GM23338 (cell line): ENCODE measurements at regions not wholly inside any gene's neighbourhood (a gene's known extent, or its start where the extent isn't known, plus 50 kb on each side); places are given as distances from the start of the nearest gene placed in this dataset.

ENCODE experiments used
- ATAC-seq: fragments of 200-7000 bp; cut with Tn5 transposase; 3 replicates; pipeline ENCODE4 v1.9.1; 2020
- DNase-seq: peaks from one replicate; pipeline ENCODE4 v3.0.0-alpha.2; 2015; ENCODE audit warnings: low spot score
- H2AFZ ChIP-seq: fragments of 200-600 bp; sonication (generic); 2 replicates; pipeline ENCODE4 v1.8.0; 2016; ENCODE audit warnings: antibody characterized with exemption, mild to moderate bottlenecking, moderate library complexity
- H3F3A ChIP-seq: fragments of 200-600 bp; sonication (generic); replicated peaks from 2 replicates; pipeline ENCODE4 v1.8.0; 2017; ENCODE audit warnings: antibody characterized with exemption, mixed run types, low read depth
- H3K27ac ChIP-seq: fragments of 200-600 bp; sonication (generic); 2 replicates; pipeline ENCODE4 v1.6.1; 2016; ENCODE audit warnings: low read depth
- H3K27me3 ChIP-seq: fragments of 200-600 bp; sonication (generic); 2 replicates; pipeline ENCODE4 v1.8.0; 2016; ENCODE audit warnings: mild to moderate bottlenecking, mixed run types, moderate library complexity; ENCODE audit not compliant: insufficient read depth
- H3K36me3 ChIP-seq: fragments of 200-600 bp; sonication (generic); 2 replicates; pipeline ENCODE4 v1.8.0; 2016; ENCODE audit warnings: mild to moderate bottlenecking; ENCODE audit not compliant: insufficient read depth
- H3K4me1 ChIP-seq: fragments of 200-600 bp; sonication (generic); 2 replicates; pipeline ENCODE4 v1.8.0; 2016; ENCODE audit warnings: mild to moderate bottlenecking, moderate library complexity; ENCODE audit not compliant: insufficient read depth
- H3K4me2 ChIP-seq: fragments of 200-600 bp; sonication (generic); 2 replicates; pipeline ENCODE4 v1.7.1; 2017; ENCODE audit warnings: mixed run types
- H3K4me3 ChIP-seq: fragments of 200-600 bp; sonication (generic); 2 replicates; pipeline ENCODE4 v1.6.1; 2016; ENCODE audit warnings: mixed run types
- H3K79me2 ChIP-seq: fragments of 200-600 bp; sonication (generic); replicated peaks from 2 replicates; pipeline ENCODE4 v1.8.0; 2017; ENCODE audit warnings: mild to moderate bottlenecking; ENCODE audit not compliant: insufficient read depth
- H3K9me2 ChIP-seq: fragments of 200-600 bp; sonication (generic); 2 replicates; pipeline ENCODE4 v1.8.0; 2017; ENCODE audit not compliant: insufficient read depth
- H4K20me1 ChIP-seq: fragments of 200-600 bp; sonication (generic); replicated peaks from 2 replicates; pipeline ENCODE4 v1.8.0; 2017; ENCODE audit warnings: mild to moderate bottlenecking; ENCODE audit not compliant: insufficient read depth
- H3K27ac Mint-ChIP-seq: 2 replicates; pipeline ENCODE4 v1.8.0; 2020; ENCODE audit warnings: inconsistent platforms, mild to moderate bottlenecking, moderate library complexity, mixed read lengths
- H3K27me3 Mint-ChIP-seq: 3 replicates; pipeline ENCODE4 v1.8.0; 2022; ENCODE audit warnings: low read depth, mild to moderate bottlenecking, moderate library complexity, mixed read lengths, inconsistent platforms; ENCODE audit not compliant: insufficient read depth, poor library complexity
- H3K36me3 Mint-ChIP-seq: 3 replicates; pipeline ENCODE4 v1.8.0; 2021; ENCODE audit warnings: low read depth, mild to moderate bottlenecking, inconsistent platforms, moderate library complexity, mixed read lengths
- H3K4me1 Mint-ChIP-seq: 3 replicates; pipeline ENCODE4 v1.8.0; 2020; ENCODE audit warnings: mild to moderate bottlenecking, inconsistent platforms, mixed read lengths
- H3K4me3 Mint-ChIP-seq: 3 replicates; pipeline ENCODE4 v1.8.0; 2021; ENCODE audit warnings: moderate library complexity, mild to moderate bottlenecking, inconsistent platforms, mixed read lengths
- H3K9me3 Mint-ChIP-seq: 3 replicates; pipeline ENCODE4 v1.8.0; 2020; ENCODE audit warnings: moderate library complexity, mild to moderate bottlenecking, inconsistent platforms, mixed read lengths
- CREB1 ChIP-seq: fragments of 250-450 bp; sonication (Bioruptor Pico); IDR thresholded peaks from 2 replicates; pipeline ENCODE4 v1.5.0; 2020; ENCODE audit warnings: low read depth, mild to moderate bottlenecking, moderate library complexity
- ETS1 ChIP-seq: IDR thresholded peaks from 2 replicates; pipeline ENCODE4 v1.6.1; 2016; ENCODE audit warnings: antibody characterized with exemption
- EZH2 ChIP-seq: fragments of 200-600 bp; sonication (generic); IDR thresholded peaks from one replicate; pipeline ENCODE4 v1.8.0; 2017; ENCODE audit warnings: antibody characterized with exemption, mild to moderate bottlenecking, low read depth; ENCODE audit not compliant: unreplicated experiment
- EZH2phosphoT487 ChIP-seq: fragments of 200-600 bp; sonication (generic); IDR thresholded peaks from one replicate; pipeline ENCODE4 v1.8.1; 2018; ENCODE audit warnings: antibody characterized with exemption; ENCODE audit not compliant: unreplicated experiment
- JUNB ChIP-seq: IDR thresholded peaks from one replicate; pipeline ENCODE4 v1.6.1; 2016; ENCODE audit warnings: antibody characterized with exemption; ENCODE audit not compliant: unreplicated experiment
- NANOG ChIP-seq: IDR thresholded peaks from 2 replicates; pipeline ENCODE4 v1.6.1; 2016; ENCODE audit warnings: antibody characterized with exemption, borderline replicate concordance
- POLR2AphosphoS5 ChIP-seq: IDR thresholded peaks from 2 replicates; pipeline ENCODE4 v1.6.1; 2016; ENCODE audit warnings: antibody characterized with exemption, low read depth
- REST ChIP-seq: IDR thresholded peaks from one replicate; pipeline ENCODE4 v1.6.1; 2018; ENCODE audit warnings: antibody characterized with exemption; ENCODE audit not compliant: unreplicated experiment
- STAT1 ChIP-seq: IDR thresholded peaks from one replicate; pipeline ENCODE4 v1.6.1; 2016; ENCODE audit warnings: antibody characterized with exemption; ENCODE audit not compliant: unreplicated experiment
- ZNF114 ChIP-seq: fragments of 250-450 bp; sonication (Bioruptor Pico); IDR thresholded peaks from 2 replicates; pipeline ENCODE4 v1.5.0; 2020; ENCODE audit warnings: mild to moderate bottlenecking, moderate library complexity
- ZNF331 ChIP-seq: fragments of 250-450 bp; sonication (Bioruptor Pico); IDR thresholded peaks from 2 replicates; pipeline ENCODE4 v1.5.0; 2020; ENCODE audit warnings: low read depth, mild to moderate bottlenecking, moderate library complexity
- TF ChIP-seq, protein P1 (sequence below), 2 experiments: fragments of 200-600 bp in 1 of 2; sonication (generic) in 1 of 2; conservative IDR thresholded peaks; 2 replicates each; pipeline versions ENCODE4 v1.5.1 to v1.6.1; 2016 to 2017; ENCODE audit warnings: antibody characterized with exemption in 2 of 2, low read depth in 2 of 2, mild to moderate bottlenecking in 2 of 2, moderate library complexity in 1 of 2

GRCh38 chr12:20120403-20120725 is 248.0 kb upstream of the PDE3A start (continued):
- TF ChIP-seq REST (no peak), NANOG (no peak), EZH2phosphoT487 (no peak), ETS1 (no peak), ZNF114 (CRISPR knock-in tag) (no peak), POLR2AphosphoS5 (no peak)

DNA sequence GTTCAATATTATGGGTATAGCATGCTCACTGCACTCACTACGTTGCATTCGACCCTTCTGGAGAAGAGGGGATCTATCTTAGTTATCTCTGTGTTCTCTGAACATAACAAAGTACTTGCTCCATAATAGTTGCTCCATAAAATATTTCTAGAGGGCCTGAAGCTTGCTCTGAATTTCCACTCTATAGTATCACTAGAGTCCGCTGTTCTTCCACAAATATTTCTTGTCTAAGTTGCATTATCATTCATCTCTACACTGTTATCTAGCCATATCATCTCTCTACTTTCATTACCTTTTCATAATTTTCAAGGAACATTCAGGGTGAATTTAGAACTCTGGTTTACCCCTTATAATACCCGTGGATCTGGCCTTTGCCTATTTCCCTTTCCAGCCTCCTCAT is 246.1 kb upstream of the PDE3A start:
- Histone ChIP-seq H3K4me2 (no peak overlapping the region), H3K27ac (no peak overlapping the region), H3F3A (no peaks in the 10 kb centered on the region), H3K4me3 (no peak overlapping the region), H3K36me3 (no peaks in the 10 kb centered on the region), H3K4me1 (no peaks in the 10 kb centered on the region; the same call in 1 of the 2 replicates), H3K79me2 (no peaks in the 10 kb centered on the region), H3K27me3 (no peaks in the 10 kb centered on the region), H4K20me1 (no peaks in the 10 kb centered on the region), H2AFZ (peak overlapping the region; percentile 49; the same call in 1 of the 2 replicates), H3K9me2 (peaks cover 7% of the 10 kb centered on the region)
- Mint-ChIP-seq H3K9me3 (no peaks in the 10 kb centered on the region), H3K4me3 (no peak overlapping the region), H3K36me3 (no peaks in the 10 kb centered on the region), H3K4me1 (peaks cover 6% of the 10 kb centered on the region; the same call in 2 of the 3 replicates), H3K27ac (no peak overlapping the region), H3K27me3 (no peaks in the 10 kb centered on the region)
- no peak for ATAC-seq
- DNase-seq, result no peak
- TF ChIP-seq POLR2AphosphoS5 (no peak), STAT1 (no peak), JUNB (no peak), CREB1 (no peak), EZH2phosphoT487 (no peak), NANOG (no peak), ZNF114 (CRISPR knock-in tag) (no peak), REST (no peak), ZNF331 (no peak), ETS1 (no peak), EZH2 (no peak)
- TF ChIP-seq, protein P1, sequence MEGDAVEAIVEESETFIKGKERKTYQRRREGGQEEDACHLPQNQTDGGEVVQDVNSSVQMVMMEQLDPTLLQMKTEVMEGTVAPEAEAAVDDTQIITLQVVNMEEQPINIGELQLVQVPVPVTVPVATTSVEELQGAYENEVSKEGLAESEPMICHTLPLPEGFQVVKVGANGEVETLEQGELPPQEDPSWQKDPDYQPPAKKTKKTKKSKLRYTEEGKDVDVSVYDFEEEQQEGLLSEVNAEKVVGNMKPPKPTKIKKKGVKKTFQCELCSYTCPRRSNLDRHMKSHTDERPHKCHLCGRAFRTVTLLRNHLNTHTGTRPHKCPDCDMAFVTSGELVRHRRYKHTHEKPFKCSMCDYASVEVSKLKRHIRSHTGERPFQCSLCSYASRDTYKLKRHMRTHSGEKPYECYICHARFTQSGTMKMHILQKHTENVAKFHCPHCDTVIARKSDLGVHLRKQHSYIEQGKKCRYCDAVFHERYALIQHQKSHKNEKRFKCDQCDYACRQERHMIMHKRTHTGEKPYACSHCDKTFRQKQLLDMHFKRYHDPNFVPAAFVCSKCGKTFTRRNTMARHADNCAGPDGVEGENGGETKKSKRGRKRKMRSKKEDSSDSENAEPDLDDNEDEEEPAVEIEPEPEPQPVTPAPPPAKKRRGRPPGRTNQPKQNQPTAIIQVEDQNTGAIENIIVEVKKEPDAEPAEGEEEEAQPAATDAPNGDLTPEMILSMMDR (conservative IDR thresholded peaks at IDR 0.05; ENCODE audit: low read depth in 2 of 2), result no peak; a peak in 1 of 4 replicates
